Dendritic cell treated with granulocyte-macrophage colony-stimulating factor and Interleukin-4, amounts not matched to agents 40 ng/mL and 50 ng/mL, for 4 days (primary cell): ENCODE measurements at regions not wholly inside any gene's neighbourhood (a gene's known extent, or its start where the extent isn't known, plus 50 kb on each side); places are given as distances from the start of the nearest gene placed in this dataset.

Experiments used
- H3K27ac Mint-ChIP-seq: one replicate; pipeline ENCODE4 v1.8.0; 2022; ENCODE audit warnings: mild to moderate bottlenecking, mixed read lengths
- H3K27me3 Mint-ChIP-seq: one replicate; pipeline ENCODE4 v1.8.0; 2022; ENCODE audit warnings: mild to moderate bottlenecking, mixed read lengths
- H3K36me3 Mint-ChIP-seq: one replicate; pipeline ENCODE4 v1.8.0; 2022; ENCODE audit warnings: low read depth, mixed read lengths
- H3K4me1 Mint-ChIP-seq: one replicate; pipeline ENCODE4 v1.8.0; 2022; ENCODE audit warnings: low read depth, mixed read lengths
- H3K4me3 Mint-ChIP-seq: one replicate; pipeline ENCODE4 v1.8.0; 2022; ENCODE audit warnings: mild to moderate bottlenecking, moderate library complexity, mixed read lengths
- H3K9me3 Mint-ChIP-seq: one replicate; pipeline ENCODE4 v1.8.0; 2022; ENCODE audit warnings: mixed read lengths
- intact Hi-C: fragments of 100-400 bp; cut with micrococcal nuclease; formaldehyde crosslinking; loops from one replicate; pipeline ENCODE4 v1.15.0; 2022

- H3K27me3 Mint-ChIP-seq: no peaks in the 10 kb centered on the region
- H3K36me3 Mint-ChIP-seq: no peaks in the 10 kb centered on the region
- intact Hi-C loops: no loop called here
These were observed 264.5 kb upstream of the PRR16 start for GRCh38 chr5:120199559-120199958.

DNA sequence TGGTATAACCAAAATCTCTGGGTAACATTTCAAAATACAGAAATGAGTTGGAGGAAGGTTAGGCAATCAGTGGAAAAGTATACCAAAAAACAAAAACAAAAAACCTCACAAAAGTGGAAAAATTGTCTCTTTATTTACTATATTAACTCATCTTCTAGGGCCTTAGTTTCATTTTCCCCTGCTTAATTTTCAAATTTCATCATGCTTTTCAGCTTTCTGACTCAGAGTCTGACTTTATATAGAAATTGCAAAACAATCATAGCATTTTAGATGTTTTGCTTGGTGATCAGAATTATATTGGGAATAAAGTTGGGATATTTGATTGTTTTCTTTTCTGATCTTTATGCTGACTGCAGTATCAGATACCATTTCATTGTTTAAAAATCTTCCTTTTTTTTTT is 257.0 kb upstream of the PRR16 start:
- Mint-ChIP-seq H3K27me3 (no peaks in the 10 kb centered on the region), H3K4me3 (no peak overlapping the region), H3K9me3 (peaks cover 31% of the 10 kb centered on the region), H3K4me1 (peaks cover 14% of the 10 kb centered on the region), H3K27ac (no peak overlapping the region), H3K36me3 (no peaks in the 10 kb centered on the region)
- intact Hi-C loops: no loop called here

More at GRCh38 chr5:120199559-120199958, 264.5 kb upstream of the PRR16 start:
- no peak overlapping the region for H3K27ac Mint-ChIP-seq
- no peak overlapping the region for H3K4me3 Mint-ChIP-seq
- peaks cover 13% of the 10 kb centered on the region for H3K9me3 Mint-ChIP-seq
- peaks cover 7% of the 10 kb centered on the region for H3K4me1 Mint-ChIP-seq

- Mint-ChIP-seq H3K4me3 (no peak overlapping the region), H3K36me3 (no peaks in the 10 kb centered on the region), H3K27ac (no peak overlapping the region), H3K27me3 (no peaks in the 10 kb centered on the region), H3K4me1 (peaks cover 7% of the 10 kb centered on the region), H3K9me3 (peaks cover 11% of the 10 kb centered on the region)
- intact Hi-C loops: no loop called here
These were observed 247.1 kb upstream of the PRR16 start for GRCh38 chr5:120217001-120217400.

DNA sequence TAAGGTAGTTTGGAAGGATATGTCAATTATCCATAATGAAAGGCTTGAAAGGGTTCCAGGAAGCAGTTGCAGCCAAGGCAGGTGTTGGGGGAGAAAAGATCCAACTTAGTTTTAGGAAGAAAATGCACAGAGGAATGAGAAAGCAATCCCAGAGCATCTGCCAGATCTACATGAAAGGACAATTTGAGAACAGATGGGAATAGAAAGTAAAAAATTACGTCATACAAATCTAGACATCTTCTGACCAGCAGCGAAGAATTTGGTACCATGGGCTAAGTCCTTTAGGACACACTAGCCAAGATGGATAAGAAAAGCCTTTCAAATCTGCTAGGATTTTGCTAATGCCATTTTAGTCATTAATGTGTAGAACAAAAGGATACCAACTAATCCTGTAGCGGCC is 244.1 kb upstream of the PRR16 start:
- no peaks in the 10 kb centered on the region for H3K36me3 Mint-ChIP-seq
- no peaks in the 10 kb centered on the region for H3K27me3 Mint-ChIP-seq
- no peak overlapping the region for H3K27ac Mint-ChIP-seq
- peaks cover 18% of the 10 kb centered on the region for H3K9me3 Mint-ChIP-seq
- peaks cover 15% of the 10 kb centered on the region for H3K4me1 Mint-ChIP-seq
- no peak overlapping the region for H3K4me3 Mint-ChIP-seq
- intact Hi-C loops: no loop called here

DNA sequence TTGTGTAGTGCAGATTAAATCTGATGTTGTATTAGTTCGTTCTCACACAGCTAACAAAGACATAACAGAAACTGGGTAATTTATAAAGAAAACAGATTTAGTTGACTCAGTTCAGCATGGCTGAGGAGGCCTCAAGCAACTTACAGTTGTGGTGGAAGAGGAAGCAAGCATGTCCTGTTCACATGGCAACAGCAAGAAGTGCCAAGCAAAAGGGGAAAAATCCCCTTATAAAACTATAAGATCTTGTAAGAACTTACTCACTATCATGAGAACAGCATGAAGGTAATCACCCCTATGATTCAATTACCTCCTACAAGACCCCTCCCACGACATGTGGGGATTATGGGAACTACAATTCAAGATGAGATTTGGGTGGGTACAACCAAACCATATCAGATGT is 238.6 kb upstream of the PRR16 start:
- Mint-ChIP-seq H3K4me3 (no peak overlapping the region), H3K36me3 (no peaks in the 10 kb centered on the region), H3K27ac (no peak overlapping the region), H3K9me3 (peaks cover 30% of the 10 kb centered on the region), H3K27me3 (no peaks in the 10 kb centered on the region), H3K4me1 (peaks cover 8% of the 10 kb centered on the region)
- intact Hi-C loops: no loop called here

GRCh38 chr5:120228262-120229031 is 235.7 kb upstream of the PRR16 start:
- Mint-ChIP-seq H3K4me1 (peaks cover 8% of the 10 kb centered on the region), H3K4me3 (no peak overlapping the region), H3K27ac (no peak overlapping the region), H3K9me3 (peaks cover 39% of the 10 kb centered on the region), H3K27me3 (no peaks in the 10 kb centered on the region), H3K36me3 (no peaks in the 10 kb centered on the region)
- intact Hi-C loops: no loop called here

- Mint-ChIP-seq H3K9me3 (peaks cover 39% of the 10 kb centered on the region), H3K27ac (no peak overlapping the region), H3K36me3 (no peaks in the 10 kb centered on the region), H3K27me3 (no peaks in the 10 kb centered on the region), H3K4me1 (peaks cover 4% of the 10 kb centered on the region), H3K4me3 (no peak overlapping the region)
- intact Hi-C loops: no loop called here
These were observed 235.1 kb upstream of the PRR16 start for GRCh38 chr5:120229036-120229435.

GRCh38 chr5:120231563-120231962 is 232.5 kb upstream of the PRR16 start:
- intact Hi-C loops: no loop called here
- Mint-ChIP-seq H3K36me3 (peaks cover 9% of the 10 kb centered on the region), H3K4me1 (peaks cover 9% of the 10 kb centered on the region), H3K9me3 (peaks cover 40% of the 10 kb centered on the region), H3K27me3 (no peaks in the 10 kb centered on the region), H3K4me3 (no peak overlapping the region), H3K27ac (no peak overlapping the region)

DNA sequence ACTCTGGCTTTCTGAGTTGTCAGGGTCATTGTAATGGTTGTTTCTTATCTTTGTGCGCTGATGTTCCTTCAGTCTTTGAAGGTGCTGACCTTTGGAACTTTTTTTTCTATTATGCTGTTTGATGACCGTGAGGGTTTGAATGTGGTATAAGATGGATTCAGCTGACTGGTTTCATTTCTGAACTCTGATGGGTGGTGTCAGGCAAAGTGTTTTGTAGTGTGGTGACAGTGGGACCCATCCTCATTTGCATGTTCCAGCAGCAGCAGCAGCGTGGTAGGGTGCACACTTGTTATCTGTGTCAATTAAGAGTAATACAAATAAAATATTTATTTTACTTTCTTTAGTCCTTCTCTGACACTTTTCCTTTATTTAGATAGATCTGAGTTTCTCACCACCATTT is 227.7 kb upstream of the PRR16 start:
- H3K27me3 Mint-ChIP-seq: no peaks in the 10 kb centered on the region
- H3K36me3 Mint-ChIP-seq: peaks cover 10% of the 10 kb centered on the region
- no peak overlapping the region for H3K27ac Mint-ChIP-seq
- no peak overlapping the region for H3K4me3 Mint-ChIP-seq
- intact Hi-C loops: no loop called here
- H3K4me1 Mint-ChIP-seq: peaks cover 43% of the 10 kb centered on the region
- H3K9me3 Mint-ChIP-seq: peaks cover 38% of the 10 kb centered on the region

GRCh38 chr5:120239086-120239485 is 225.0 kb upstream of the PRR16 start:
- no peaks in the 10 kb centered on the region for H3K27me3 Mint-ChIP-seq
- H3K4me3 Mint-ChIP-seq: no peak overlapping the region
- intact Hi-C loops: no loop called here
- peaks cover 10% of the 10 kb centered on the region for H3K36me3 Mint-ChIP-seq
- H3K27ac Mint-ChIP-seq: peak overlapping the region; percentile 38
- H3K4me1 Mint-ChIP-seq: peaks cover 50% of the 10 kb centered on the region
- peaks cover 20% of the 10 kb centered on the region for H3K9me3 Mint-ChIP-seq

DNA sequence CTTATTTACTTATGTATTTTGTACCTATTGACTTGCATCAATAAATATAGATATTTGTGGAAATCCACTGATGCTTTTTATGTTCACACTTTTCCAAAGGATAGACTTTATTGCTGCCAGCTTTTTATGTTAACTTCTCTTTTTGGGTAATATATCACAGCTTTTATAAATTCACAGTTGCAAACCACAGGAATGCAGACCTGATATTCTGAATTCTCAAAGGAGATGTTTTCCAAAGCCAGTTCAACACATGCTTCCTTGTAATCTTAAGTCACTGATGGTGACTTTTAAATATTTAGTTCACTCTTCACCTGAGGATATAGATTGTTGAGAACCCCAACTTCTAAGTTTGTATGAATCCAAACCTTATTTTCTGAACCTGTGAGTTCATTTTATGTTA is 223.4 kb upstream of the PRR16 start:
- Mint-ChIP-seq H3K4me3 (no peak overlapping the region), H3K27me3 (no peaks in the 10 kb centered on the region), H3K9me3 (peaks cover 19% of the 10 kb centered on the region), H3K27ac (no peak overlapping the region), H3K4me1 (peaks cover 49% of the 10 kb centered on the region), H3K36me3 (peaks cover 9% of the 10 kb centered on the region)
- intact Hi-C loops: no loop called here

GRCh38 chr5:120241400-120241799 is 222.7 kb upstream of the PRR16 start:
- Mint-ChIP-seq H3K4me3 (no peak overlapping the region), H3K4me1 (peaks cover 42% of the 10 kb centered on the region), H3K27me3 (no peaks in the 10 kb centered on the region), H3K9me3 (peaks cover 18% of the 10 kb centered on the region), H3K27ac (no peak overlapping the region), H3K36me3 (peaks cover 2% of the 10 kb centered on the region)
- intact Hi-C loops: no loop called here

DNA sequence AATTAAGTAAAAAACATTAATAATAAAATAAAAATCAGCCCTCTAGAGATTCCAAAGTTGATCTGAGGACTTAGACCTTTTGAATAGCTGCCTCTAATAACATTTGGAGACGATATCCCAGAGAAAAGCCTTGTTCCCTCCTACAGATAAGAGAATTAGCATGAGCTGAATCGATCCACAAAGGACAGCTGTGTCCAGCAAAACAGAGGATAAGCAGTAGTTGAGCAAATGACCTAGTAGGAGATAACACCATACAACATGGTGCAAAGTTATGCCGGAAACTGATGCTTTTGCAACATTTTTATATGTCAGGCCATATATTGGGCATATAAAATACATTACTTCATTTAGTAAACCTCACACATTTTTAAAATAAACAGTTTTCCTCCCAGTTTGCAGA is 212.2 kb upstream of the PRR16 start:
- H3K4me1 Mint-ChIP-seq: no peaks in the 10 kb centered on the region

DNA sequence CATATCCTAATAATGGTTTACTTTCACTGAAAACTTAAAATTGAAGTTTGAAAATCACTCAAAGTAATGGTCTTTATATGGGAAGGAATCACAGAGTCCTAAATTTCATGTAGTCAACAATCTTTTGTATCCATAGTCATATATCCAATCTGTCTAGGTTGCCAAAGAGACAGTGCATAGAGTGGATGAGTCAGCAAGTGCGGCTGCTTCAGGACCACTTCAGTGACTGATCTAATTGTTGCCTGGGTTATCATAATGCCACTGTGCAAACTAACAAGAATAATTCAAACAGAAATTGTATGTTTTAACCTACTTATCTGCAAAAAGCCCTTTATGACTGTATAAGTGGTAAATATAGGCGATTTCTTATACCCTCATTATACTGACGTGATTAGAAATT is 211.3 kb upstream of the PRR16 start:
- no peaks in the 10 kb centered on the region for H3K9me3 Mint-ChIP-seq
- H3K4me3 Mint-ChIP-seq: no peak overlapping the region
- H3K27ac Mint-ChIP-seq: no peak overlapping the region
- H3K36me3 Mint-ChIP-seq: no peaks in the 10 kb centered on the region
- intact Hi-C loops: no loop called here
- no peaks in the 10 kb centered on the region for H3K27me3 Mint-ChIP-seq
- H3K4me1 Mint-ChIP-seq: peaks cover 9% of the 10 kb centered on the region

More for the DNA sequence above, 212.2 kb upstream of the PRR16 start:
- Mint-ChIP-seq H3K36me3 (no peaks in the 10 kb centered on the region), H3K4me3 (no peak overlapping the region), H3K9me3 (no peaks in the 10 kb centered on the region), H3K27ac (no peak overlapping the region), H3K27me3 (no peaks in the 10 kb centered on the region)
- intact Hi-C loops: no loop called here

GRCh38 chr5:120254385-120254784 is 209.7 kb upstream of the PRR16 start:
- H3K4me1 Mint-ChIP-seq: peaks cover 12% of the 10 kb centered on the region
- H3K27ac Mint-ChIP-seq: no peak overlapping the region
- no peaks in the 10 kb centered on the region for H3K36me3 Mint-ChIP-seq

More at GRCh38 chr5:120254385-120254784, 209.7 kb upstream of the PRR16 start:
- Mint-ChIP-seq H3K27me3 (no peaks in the 10 kb centered on the region), H3K4me3 (no peak overlapping the region), H3K9me3 (no peaks in the 10 kb centered on the region)
- intact Hi-C loops: no loop called here
